ENCODE measurements at regions not wholly inside any gene's neighbourhood (a gene's known extent, or its start where the extent isn't known, plus 50 kb on each side); places are given as distances from the start of the nearest gene placed in this dataset.

DNA sequence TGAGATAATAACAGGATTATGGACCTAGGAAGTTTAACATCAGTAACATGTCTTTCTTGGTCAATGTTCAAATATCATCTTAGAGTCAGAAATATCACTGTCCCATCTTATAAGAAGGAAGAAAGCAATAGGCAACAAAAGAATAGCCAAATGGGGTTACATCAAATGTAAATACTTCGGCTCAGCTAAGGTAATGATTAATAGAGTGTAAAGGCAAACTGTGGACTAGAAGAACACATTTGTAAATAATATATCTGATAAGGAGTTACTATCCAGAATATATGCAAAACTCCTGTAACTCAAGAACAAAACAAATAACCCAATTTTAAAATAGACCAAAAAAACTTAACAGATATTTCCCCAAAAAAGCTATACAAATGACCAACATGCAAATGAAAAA is 630.3 kb downstream of the RPS29 start:
- Histone ChIP-seq H3K4me3 (no peak overlapping the region), H4K20me1 (no peaks in the 10 kb centered on the region), H3K36me3 (no peaks in the 10 kb centered on the region), H3K27ac (no peak overlapping the region), H3K27me3 (no peaks in the 10 kb centered on the region), H3K9me3 (no peaks in the 10 kb centered on the region; the same call in 1 of the 2 replicates), H3K4me2 (no peak overlapping the region), H3K4me1 (no peaks in the 10 kb centered on the region), H3K9ac (no peak overlapping the region)
- no peak for TF ChIP-seq Cebpa-rat (IDR thresholded peaks at IDR 0.05)

DNA sequence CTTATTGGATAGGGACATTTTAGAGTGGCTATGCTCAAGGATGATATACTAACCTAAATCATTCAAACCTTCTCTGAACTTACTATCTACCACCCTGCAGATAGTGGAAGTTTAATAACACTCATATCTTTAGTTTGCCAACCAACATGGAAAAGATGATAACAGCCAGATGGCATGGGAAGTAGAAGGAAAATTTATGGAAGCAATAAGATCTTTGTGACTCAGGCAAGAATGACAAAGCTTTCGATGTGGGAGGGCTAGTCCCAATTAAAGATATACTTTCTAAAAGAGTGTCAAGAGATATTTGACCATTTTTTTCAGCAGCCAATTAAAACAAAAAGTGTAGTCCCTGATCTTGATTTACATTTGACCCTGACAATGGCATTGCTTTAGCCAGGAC is 631.7 kb downstream of the RPS29 start:
- Histone ChIP-seq H3K4me1 (no peaks in the 10 kb centered on the region), H3K27me3 (no peaks in the 10 kb centered on the region), H3K36me3 (no peaks in the 10 kb centered on the region), H3K9ac (no peak overlapping the region), H3K4me2 (no peak overlapping the region), H4K20me1 (no peaks in the 10 kb centered on the region), H3K27ac (no peak overlapping the region), H3K9me3 (no peaks in the 10 kb centered on the region; the same call in 1 of the 2 replicates), H3K4me3 (no peak overlapping the region)
- no peak for TF ChIP-seq Cebpa-rat (IDR thresholded peaks at IDR 0.05)

DNA sequence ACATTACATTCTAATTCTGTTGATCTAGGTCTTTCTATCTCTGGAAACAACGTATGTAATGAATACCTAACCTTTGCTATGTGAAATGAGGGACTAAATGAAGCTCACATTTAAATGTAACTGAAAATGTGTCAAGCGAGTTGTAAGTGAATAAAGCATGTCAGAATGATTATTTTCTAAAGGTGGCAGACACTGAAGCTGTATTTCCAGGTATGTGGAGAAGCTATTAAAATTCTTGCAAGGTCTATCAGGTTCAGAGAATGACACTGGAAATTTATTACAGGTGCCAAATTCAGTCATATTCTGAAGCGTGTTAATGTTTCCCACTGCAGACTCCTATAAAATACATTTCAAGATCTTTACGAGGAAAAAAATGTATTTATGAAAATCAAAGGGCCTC is 641.4 kb downstream of the RPS29 start:
- H3K27ac ChIP-seq = no peak overlapping the region

DNA sequence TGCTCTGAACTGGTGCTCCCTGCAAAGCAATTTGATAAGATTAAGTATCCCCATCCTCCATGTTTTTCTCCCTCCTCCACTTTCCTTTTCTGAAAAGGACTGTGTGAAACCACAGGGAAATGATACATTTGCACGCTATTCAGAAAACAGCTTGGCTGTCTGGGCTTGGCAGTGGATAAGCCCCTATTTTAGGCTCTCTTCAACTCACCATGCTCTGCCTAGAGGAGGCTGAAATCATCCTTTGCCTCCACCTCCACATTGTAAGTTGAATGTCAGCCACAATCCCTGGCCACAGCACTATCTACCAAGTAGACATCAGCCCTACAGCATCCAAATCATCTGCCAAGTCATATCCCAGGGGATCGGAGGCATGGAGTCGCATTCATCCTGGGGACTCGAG is 642.3 kb downstream of the RPS29 start:
- Histone ChIP-seq H3K4me2 (no peak overlapping the region), H3K36me3 (no peaks in the 10 kb centered on the region), H3K4me3 (no peak overlapping the region), H3K9ac (no peak overlapping the region), H3K9me3 (no peaks in the 10 kb centered on the region; the same call in 1 of the 2 replicates), H4K20me1 (no peaks in the 10 kb centered on the region), H3K27me3 (no peaks in the 10 kb centered on the region), H3K4me1 (no peaks in the 10 kb centered on the region), H3K27ac (no peak overlapping the region)
- TF ChIP-seq Cebpa-rat (IDR thresholded peaks at IDR 0.05) = no peak

More for the DNA sequence above, 641.4 kb downstream of the RPS29 start:
- Histone ChIP-seq H3K27me3 (no peaks in the 10 kb centered on the region), H3K4me1 (no peaks in the 10 kb centered on the region), H3K36me3 (no peaks in the 10 kb centered on the region), H4K20me1 (no peaks in the 10 kb centered on the region), H3K9ac (no peak overlapping the region), H3K9me3 (no peaks in the 10 kb centered on the region; the same call in 1 of the 2 replicates), H3K4me2 (no peak overlapping the region), H3K4me3 (no peak overlapping the region)
- no peak for TF ChIP-seq Cebpa-rat (IDR thresholded peaks at IDR 0.05)

DNA sequence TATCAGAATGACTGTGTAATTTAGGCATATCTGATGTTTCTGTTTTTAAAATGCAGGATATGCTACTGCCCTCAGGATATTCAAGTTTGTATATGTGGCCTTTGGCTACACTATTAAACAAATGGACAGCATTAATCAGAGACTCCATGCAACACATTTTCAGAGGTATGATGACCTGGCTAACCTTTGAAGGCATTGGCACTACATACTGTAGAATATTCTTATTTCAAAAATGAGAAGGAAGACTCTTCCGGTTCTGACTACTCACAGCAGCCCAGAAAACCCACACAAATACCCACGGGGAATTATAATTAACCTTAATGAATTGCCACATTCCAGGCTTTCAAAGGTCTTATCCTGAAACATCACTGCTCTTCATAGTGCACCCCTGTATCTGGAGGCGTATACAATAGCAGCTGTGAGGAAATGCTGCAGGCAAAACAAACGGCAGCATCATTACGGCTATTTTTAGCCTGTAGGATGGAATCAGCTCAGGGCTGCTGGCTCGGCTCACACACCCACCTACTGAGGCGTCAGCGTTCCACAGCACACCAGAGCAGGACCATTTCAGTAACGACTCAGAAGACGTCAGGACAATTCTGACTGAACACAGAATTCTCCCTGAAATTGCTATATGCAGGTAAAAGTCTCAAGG is 648.5 kb downstream of the RPS29 start:
- Histone ChIP-seq H3K4me3 (no peak overlapping the region), H3K27me3 (no peaks in the 10 kb centered on the region), H3K27ac (no peak overlapping the region; the same call in 1 of the 2 replicates), H3K9me3 (no peaks in the 10 kb centered on the region; the same call in 1 of the 2 replicates), H3K4me1 (peaks cover 30% of the 10 kb centered on the region), H4K20me1 (no peaks in the 10 kb centered on the region), H3K4me2 (peak overlapping the region; percentile 71), H3K9ac (no peak overlapping the region), H3K36me3 (no peaks in the 10 kb centered on the region)
- no peak for TF ChIP-seq Cebpa-rat (IDR thresholded peaks at IDR 0.05)

DNA sequence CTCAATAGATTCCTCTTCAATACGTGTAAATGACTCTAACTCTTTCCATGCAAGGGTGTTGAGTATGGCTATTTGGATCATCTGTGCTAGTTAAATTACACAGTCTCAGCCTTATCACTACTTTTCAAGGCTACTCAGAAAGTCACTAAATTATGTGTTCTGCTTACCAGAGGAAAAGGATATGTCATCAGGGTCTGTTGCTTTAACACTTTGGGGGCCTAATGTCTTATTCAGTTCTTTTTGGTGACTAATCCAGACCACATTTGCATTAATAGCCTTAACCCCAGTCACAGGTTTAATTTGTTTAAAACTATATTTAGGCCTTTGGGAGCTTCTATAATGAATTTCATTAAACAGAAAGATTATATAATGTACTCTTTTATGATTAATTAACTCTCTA is 649.3 kb downstream of the RPS29 start:
- Histone ChIP-seq H3K9me3 (no peaks in the 10 kb centered on the region; the same call in 1 of the 2 replicates), H3K4me2 (peak overlapping the region; percentile 4; the same call in 1 of the 2 replicates), H3K4me3 (no peak overlapping the region), H3K4me1 (peaks cover 30% of the 10 kb centered on the region), H3K27me3 (no peaks in the 10 kb centered on the region), H4K20me1 (no peaks in the 10 kb centered on the region), H3K36me3 (no peaks in the 10 kb centered on the region), H3K27ac (0 out of 2 replicates have a peak overlapping the region, but pooled peaks have one; percentile 6), H3K9ac (no peak overlapping the region)
- TF ChIP-seq Cebpa-rat (IDR thresholded peaks at IDR 0.05) = no peak

DNA sequence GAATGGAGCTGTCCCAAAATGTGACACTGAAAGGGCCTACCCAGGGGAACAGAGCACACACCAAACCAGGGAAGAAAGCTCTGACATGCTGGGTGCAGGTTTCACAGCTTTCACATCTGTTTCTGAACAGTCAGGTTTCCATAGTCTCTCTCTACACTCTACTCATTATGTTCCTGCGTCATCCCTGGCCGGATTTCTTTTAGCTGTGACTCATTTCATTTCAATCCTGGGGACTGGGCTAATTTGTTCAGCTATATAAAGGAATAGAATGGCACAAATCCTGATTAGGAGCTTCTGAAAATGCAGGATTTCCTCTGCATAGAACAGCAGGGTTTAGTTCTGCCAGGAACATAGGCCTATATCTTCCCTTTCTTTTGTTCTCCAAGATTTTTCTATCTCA is 649.8 kb downstream of the RPS29 start:
- Histone ChIP-seq H3K36me3 (no peaks in the 10 kb centered on the region), H3K4me2 (peak overlapping the region; percentile 4; the same call in 1 of the 2 replicates), H3K9me3 (no peaks in the 10 kb centered on the region), H3K9ac (no peak overlapping the region), H3K4me1 (peaks cover 30% of the 10 kb centered on the region), H4K20me1 (no peaks in the 10 kb centered on the region), H3K27me3 (no peaks in the 10 kb centered on the region), H3K27ac (0 out of 2 replicates have a peak overlapping the region, but pooled peaks have one; percentile 6), H3K4me3 (no peak overlapping the region)
- no peak for TF ChIP-seq Cebpa-rat (IDR thresholded peaks at IDR 0.05)

DNA sequence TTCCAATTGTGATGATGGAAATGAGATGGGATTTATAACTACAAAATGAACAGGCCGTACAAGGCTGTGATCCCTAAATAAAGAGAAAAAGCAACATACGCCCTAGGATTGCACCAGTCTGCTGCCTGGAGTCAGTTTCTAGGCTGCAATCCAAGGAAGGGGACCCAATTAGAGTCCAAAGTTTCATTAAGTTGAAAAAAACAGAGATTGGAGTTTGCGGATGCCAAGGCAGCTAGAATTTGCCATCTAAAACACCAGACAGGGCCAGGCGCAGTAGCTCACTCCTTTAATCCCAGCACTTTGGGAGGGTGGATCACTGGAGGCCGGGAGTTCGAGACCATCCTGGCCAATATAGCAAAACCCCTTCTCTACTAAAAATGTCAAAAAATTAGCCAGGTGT is 661.0 kb downstream of the RPS29 start:
- Histone ChIP-seq H3K36me3 (no peaks in the 10 kb centered on the region), H3K4me2 (no peak overlapping the region), H3K9ac (no peak overlapping the region), H3K27ac (no peak overlapping the region), H3K4me3 (no peak overlapping the region), H3K27me3 (no peaks in the 10 kb centered on the region), H3K4me1 (no peaks in the 10 kb centered on the region), H3K9me3 (no peaks in the 10 kb centered on the region), H4K20me1 (no peaks in the 10 kb centered on the region)
- TF ChIP-seq Cebpa-rat (IDR thresholded peaks at IDR 0.05) = no peak

DNA sequence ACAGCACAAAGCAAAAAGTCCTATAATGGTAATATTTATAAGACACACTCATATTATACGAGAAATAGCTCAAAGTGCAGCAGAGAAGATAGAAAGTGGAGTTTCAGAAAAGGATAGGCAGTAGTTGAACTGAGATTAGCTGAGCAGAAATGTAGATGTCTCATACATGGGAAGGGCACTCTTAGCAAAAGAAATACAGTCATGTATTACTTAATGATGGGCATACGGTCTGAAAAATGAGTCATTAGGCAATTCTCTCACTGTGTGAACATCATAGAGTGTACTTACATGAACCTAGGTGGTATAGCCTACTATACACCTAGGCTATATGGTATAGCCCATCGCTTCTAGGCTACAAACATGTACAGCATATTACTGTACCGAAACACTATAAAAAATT is 671.3 kb downstream of the RPS29 start:
- Histone ChIP-seq H3K4me3 (no peak overlapping the region), H3K36me3 (no peaks in the 10 kb centered on the region), H3K27ac (no peak overlapping the region), H3K4me2 (no peak overlapping the region), H4K20me1 (no peaks in the 10 kb centered on the region), H3K9ac (no peak overlapping the region), H3K9me3 (no peaks in the 10 kb centered on the region), H3K4me1 (no peaks in the 10 kb centered on the region), H3K27me3 (no peaks in the 10 kb centered on the region)
- no peak for TF ChIP-seq Cebpa-rat (IDR thresholded peaks at IDR 0.05)

DNA sequence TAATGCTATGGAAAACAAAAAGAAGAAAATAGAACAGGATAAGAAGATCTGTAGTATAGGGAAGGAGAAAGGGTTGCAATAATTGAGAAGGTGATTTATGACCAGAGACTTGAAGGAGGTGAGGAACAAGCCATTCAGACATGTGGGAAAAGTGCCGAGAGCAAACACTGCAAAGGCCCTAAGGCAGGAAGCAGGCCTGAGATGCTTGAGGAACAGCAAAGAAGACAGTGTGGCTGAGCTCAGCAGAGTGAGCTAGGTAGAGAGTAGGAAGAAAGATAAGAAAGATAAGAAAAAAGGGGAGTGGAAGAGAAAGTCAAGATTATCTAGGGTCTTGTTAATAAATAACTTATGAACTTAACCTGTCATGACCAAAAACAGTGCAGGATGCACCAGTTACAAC is 671.8 kb downstream of the RPS29 start:
- no peak overlapping the region for H3K27ac ChIP-seq
- no peaks in the 10 kb centered on the region for H3K27me3 ChIP-seq
- no peak for TF ChIP-seq Cebpa-rat (IDR thresholded peaks at IDR 0.05)
- H4K20me1 ChIP-seq = no peaks in the 10 kb centered on the region
- no peaks in the 10 kb centered on the region for H3K4me1 ChIP-seq
- no peak overlapping the region for H3K4me2 ChIP-seq
- no peaks in the 10 kb centered on the region for H3K9me3 ChIP-seq
- no peak overlapping the region for H3K9ac ChIP-seq
- no peaks in the 10 kb centered on the region for H3K36me3 ChIP-seq
- H3K4me3 ChIP-seq = no peak overlapping the region
